Esophagus squamous epithelium (tissue), 5 donors: ENCODE measurements at regions not wholly inside any gene's neighbourhood (a gene's known extent, or its start where the extent isn't known, plus 50 kb on each side); places are given as distances from the start of the nearest gene placed in this dataset.

ENCODE experiments used
- DNase-seq: peaks from one replicate; lab custom pipeline; 2025; lab: John Stamatoyannopoulos, UW
- H3K27ac ChIP-seq, 4 donors: fragments of 200-600 bp; sonication (generic); one replicate each; pipeline ENCODE4 v1.5.1; 2016 to 2019; ENCODE audit warnings: mild to moderate bottlenecking in 1 of 4
- H3K27me3 ChIP-seq, 4 donors: fragments of 200-600 bp; sonication (generic); 1 replicate in 3 of 4; 2 replicates in 1 of 4; pipeline versions ENCODE4 v1.5.1 to v1.6.0; 2017 to 2021; ENCODE audit warnings: antibody characterized with exemption in 1 of 4
- H3K36me3 ChIP-seq, 3 donors: fragments of 200-600 bp; sonication (generic); one replicate each; pipeline ENCODE4 v1.5.1; 2016 to 2019
- H3K4me1 ChIP-seq, 3 donors: fragments of 200-600 bp; sonication (generic); one replicate each; pipeline ENCODE4 v1.5.1; 2017 to 2019
- H3K4me3 ChIP-seq, 4 donors: fragments of 200-600 bp; sonication (generic); 1 replicate in 3 of 4; 2 replicates in 1 of 4; pipeline ENCODE4 v1.5.1; 2016 to 2019; ENCODE audit warnings: mild to moderate bottlenecking in 2 of 4, moderate library complexity in 1 of 4
- H3K9me3 ChIP-seq, 3 donors: fragments of 200-600 bp; sonication (generic); one replicate each; pipeline ENCODE4 v1.5.1; 2016 to 2019
- CTCF ChIP-seq, 6 experiments: fragments of 450-650 bp in 4 of 6; fragments of 200-600 bp in 2 of 6; sonication (generic) in 2 of 6; IDR thresholded peaks; one replicate each; pipeline ENCODE4 v1.5.1; 2016 to 2019; ENCODE audit warnings: antibody characterized with exemption in 6 of 6, mild to moderate bottlenecking in 4 of 6, moderate library complexity in 4 of 6
- POLR2A ChIP-seq, 4 donors: fragments of 450-650 bp; IDR thresholded peaks; one replicate each; pipeline ENCODE4 v1.6.1; 2017; ENCODE audit warnings: antibody characterized with exemption in 4 of 4, mild to moderate bottlenecking in 4 of 4, moderate library complexity in 3 of 4
- WGBS, 2 donors: methylation state at CpG; one replicate each; pipeline ENCODE4 v1.1.5; 2018; 5-methylcytosine and 5-hydroxymethylcytosine counted together
- intact Hi-C: fragments of 100-400 bp; cut with DNase I; formaldehyde crosslinking; loops from one replicate; pipeline ENCODE4 v1.15.0; 2022
- donor health status: DM: yes; HTN: yes; CAD: no.

- no peaks in the 10 kb centered on the region for H3K4me1 ChIP-seq
- no peaks in the 10 kb centered on the region for H3K36me3 ChIP-seq
- no peaks in the 10 kb centered on the region for H3K9me3 ChIP-seq
- H3K4me3 ChIP-seq: no peak overlapping the region
- H3K27ac ChIP-seq: no peak overlapping the region
- intact Hi-C loops: no loop called here
- no peak for TF ChIP-seq POLR2A (IDR thresholded peaks at IDR 0.05)
- no peak for TF ChIP-seq CTCF (IDR thresholded peaks at IDR 0.05)
- no peak for DNase-seq
- no peaks in the 10 kb centered on the region for H3K27me3 ChIP-seq
- WGBS, 2 donors: 66 to 75% methylated on average over 2 of the region's 2 CpGs
Measured at GRCh38 chr3:28087591-28087990, 153.8 kb upstream of the CMC1 start.

GRCh38 chr3:28088811-28089526 lies 152.4 kb upstream of the CMC1 start:
- no peak overlapping the region for H3K27ac ChIP-seq
- no peak overlapping the region for H3K4me3 ChIP-seq
- no peaks in the 10 kb centered on the region for H3K36me3 ChIP-seq
- peaks cover 0 to 8% (median 0%) of the 10 kb centered on the region in 3 donors for H3K9me3 ChIP-seq
- H3K27me3 ChIP-seq: no peaks in the 10 kb centered on the region
- WGBS, 2 donors: 72 to 83% methylated on average over 7 of the region's 7 CpGs
- intact Hi-C loops: no loop called here
- no peak for TF ChIP-seq POLR2A (IDR thresholded peaks at IDR 0.05)
- TF ChIP-seq CTCF (IDR thresholded peaks at IDR 0.05): no peak
- DNase-seq: no peak
- H3K4me1 ChIP-seq: no peaks in the 10 kb centered on the region

DNA sequence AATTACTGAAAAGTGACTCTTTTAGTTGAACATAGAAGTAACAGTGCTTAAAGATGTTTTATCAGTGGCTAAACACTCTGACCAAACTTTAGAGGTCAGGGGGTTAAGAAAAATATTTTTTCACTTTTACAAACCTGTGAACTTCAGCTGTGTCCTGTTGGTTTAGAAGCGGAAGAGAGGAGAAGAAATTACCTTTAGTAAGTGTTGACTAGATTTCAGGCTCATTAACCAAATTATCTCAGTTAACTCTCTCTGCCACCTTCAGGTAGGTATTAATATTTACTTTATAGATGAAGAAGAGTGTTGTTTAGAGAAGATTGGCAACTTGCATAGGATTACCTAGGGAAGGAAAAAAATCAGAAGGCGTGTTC lies 151.9 kb upstream of the CMC1 start:
- H3K4me1 ChIP-seq: no peaks in the 10 kb centered on the region
- no peak for DNase-seq
- no peaks in the 10 kb centered on the region for H3K36me3 ChIP-seq
- no peak overlapping the region for H3K4me3 ChIP-seq
- no peak overlapping the region for H3K27ac ChIP-seq
- intact Hi-C loops: no loop called here
- TF ChIP-seq CTCF (IDR thresholded peaks at IDR 0.05) (no peak), POLR2A (IDR thresholded peaks at IDR 0.05) (no peak)
- no peaks in the 10 kb centered on the region for H3K27me3 ChIP-seq
- peaks cover 0 to 9% (median 0%) of the 10 kb centered on the region in 3 donors for H3K9me3 ChIP-seq
- 64 to 71% methylated on average over 2 of the region's 2 CpGs for WGBS, 2 donors

- Histone ChIP-seq H3K4me3 (no peak overlapping the region), H3K9me3 (peaks cover 0 to 12% (median 0%) of the 10 kb centered on the region in 3 donors), H3K36me3 (no peaks in the 10 kb centered on the region), H3K27ac (no peak overlapping the region), H3K4me1 (no peaks in the 10 kb centered on the region), H3K27me3 (no peaks in the 10 kb centered on the region)
- 88 to 91% methylated on average over 2 of the region's 2 CpGs for WGBS, 2 donors
- no peak for DNase-seq
- intact Hi-C loops: no loop called here
- TF ChIP-seq POLR2A (IDR thresholded peaks at IDR 0.05) (no peak), CTCF (IDR thresholded peaks at IDR 0.05) (no peak)
Measured at GRCh38 chr3:28099296-28099695, 142.1 kb upstream of the CMC1 start.

DNA sequence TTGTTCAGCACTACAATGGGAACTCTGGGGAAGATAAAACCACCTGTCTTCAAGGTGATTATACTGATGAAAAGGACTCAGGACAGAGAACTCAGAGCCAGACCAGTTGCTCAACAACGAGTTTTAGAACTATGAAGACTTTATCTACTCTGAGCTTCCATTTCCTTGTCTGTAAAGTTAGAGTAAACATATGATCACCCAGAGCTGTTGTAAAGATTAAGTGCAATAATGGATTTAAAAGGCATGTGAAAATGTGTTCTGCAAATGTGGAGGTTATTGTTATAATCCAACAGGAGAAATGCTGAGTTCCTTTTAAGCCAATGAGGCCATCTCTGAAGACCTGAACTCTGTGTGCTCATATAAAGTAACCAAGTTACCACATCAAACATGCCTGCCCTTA lies 139.7 kb upstream of the CMC1 start:
- TF ChIP-seq POLR2A (IDR thresholded peaks at IDR 0.05) (no peak), CTCF (IDR thresholded peaks at IDR 0.05) (no peak)
- no peak for DNase-seq
- peaks cover 0 to 2% (median 0%) of the 10 kb centered on the region in 4 donors for H3K27me3 ChIP-seq
- H3K36me3 ChIP-seq: no peaks in the 10 kb centered on the region
- H3K4me3 ChIP-seq: no peak overlapping the region
- no peaks in the 10 kb centered on the region for H3K4me1 ChIP-seq
- no peak overlapping the region for H3K27ac ChIP-seq
- intact Hi-C loops: no loop called here
- peaks cover 0 to 12% (median 0%) of the 10 kb centered on the region in 3 donors for H3K9me3 ChIP-seq
- 29 to 33% methylated on average over 1 of the region's 1 CpG for WGBS, 2 donors
